Peyer's patch (tissue), 4 donors: ENCODE measurements at regions not wholly inside any gene's neighbourhood (a gene's known extent, or its start where the extent isn't known, plus 50 kb on each side); places are given as distances from the start of the nearest gene placed in this dataset.

Experiments
- DNase-seq, 3 donors: peaks; one replicate each; pipeline ENCODE4 v3.0.0-alpha.2; 2017 to 2019
- H3K27ac ChIP-seq, 4 donors: fragments of 200-600 bp; sonication (generic); one replicate each; pipeline ENCODE4 v1.5.1; 2016 to 2019
- H3K27me3 ChIP-seq, 2 donors: fragments of 200-600 bp; sonication (generic); one replicate each; pipeline ENCODE4 v1.5.1; 2019
- H3K36me3 ChIP-seq, 3 donors: fragments of 200-600 bp; sonication (generic); one replicate each; pipeline ENCODE4 v1.5.1; 2016 to 2019
- H3K4me1 ChIP-seq, 4 donors: fragments of 200-600 bp; sonication (generic); one replicate each; pipeline ENCODE4 v1.5.1; 2016 to 2019
- H3K4me3 ChIP-seq, 4 donors: fragments of 200-600 bp; sonication (generic); 1 replicate in 3 of 4; 2 replicates in 1 of 4; pipeline ENCODE4 v1.5.1; 2016 to 2019; ENCODE audit warnings: mild to moderate bottlenecking in 1 of 4
- H3K9me3 ChIP-seq, 4 donors: fragments of 200-600 bp; sonication (generic); one replicate each; pipeline ENCODE4 v1.5.1; 2016 to 2019; ENCODE audit warnings: mild to moderate bottlenecking in 1 of 4
- POLR2A ChIP-seq, 2 donors: fragments of 450-650 bp; IDR thresholded peaks; one replicate each; pipeline ENCODE4 v1.5.1; 2017; ENCODE audit warnings: antibody characterized with exemption in 2 of 2, mild to moderate bottlenecking in 2 of 2, moderate library complexity in 2 of 2
- small RNA-seq, 2 donors: library from RNA; depleted of rRNA; stranded (forward); fragments of <200 nt; gene quantifications; one replicate each; pipeline ENCODE3, GENCODE V24; 2016
- TF ChIP-seq, protein P1 (sequence below), 6 experiments: fragments of 450-650 bp in 4 of 6; fragments of 200-600 bp in 2 of 6; sonication (generic) in 1 of 6; IDR thresholded peaks; one replicate each; pipeline ENCODE4 v1.5.1; 2017 to 2019; ENCODE audit warnings: antibody characterized with exemption in 6 of 6, mild to moderate bottlenecking in 3 of 6, moderate library complexity in 1 of 6

DNA sequence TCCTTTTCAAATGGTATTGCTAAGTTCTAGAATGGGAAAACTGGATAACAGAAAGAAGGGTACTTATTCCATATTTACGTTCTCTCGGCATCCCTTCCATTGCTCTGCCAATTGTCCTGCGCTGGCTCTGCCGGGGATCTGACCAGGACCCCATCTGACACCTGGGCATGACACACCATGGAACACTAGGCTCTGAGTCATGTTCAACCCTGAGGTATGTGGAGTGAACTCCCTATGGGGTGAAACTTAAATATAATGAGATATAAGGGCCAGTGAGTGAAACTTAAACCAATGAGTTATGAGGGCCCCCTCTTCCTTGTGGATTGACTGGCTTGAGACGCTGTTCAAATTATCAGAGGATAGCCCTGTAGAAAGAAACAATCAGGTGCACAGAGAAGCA, 55.1 kb upstream of the ZEB1 start:
- Histone ChIP-seq H3K36me3 (no peaks in the 10 kb centered on the region), H3K27ac (no peak overlapping the region), H3K27me3 (no peaks in the 10 kb centered on the region), H3K4me1 (no peaks in the 10 kb centered on the region), H3K9me3 (no peaks in the 10 kb centered on the region), H3K4me3 (no peak overlapping the region)
- DNase-seq, result no peak
- no peak for TF ChIP-seq POLR2A (IDR thresholded peaks at IDR 0.05)
- TF ChIP-seq, protein P1, sequence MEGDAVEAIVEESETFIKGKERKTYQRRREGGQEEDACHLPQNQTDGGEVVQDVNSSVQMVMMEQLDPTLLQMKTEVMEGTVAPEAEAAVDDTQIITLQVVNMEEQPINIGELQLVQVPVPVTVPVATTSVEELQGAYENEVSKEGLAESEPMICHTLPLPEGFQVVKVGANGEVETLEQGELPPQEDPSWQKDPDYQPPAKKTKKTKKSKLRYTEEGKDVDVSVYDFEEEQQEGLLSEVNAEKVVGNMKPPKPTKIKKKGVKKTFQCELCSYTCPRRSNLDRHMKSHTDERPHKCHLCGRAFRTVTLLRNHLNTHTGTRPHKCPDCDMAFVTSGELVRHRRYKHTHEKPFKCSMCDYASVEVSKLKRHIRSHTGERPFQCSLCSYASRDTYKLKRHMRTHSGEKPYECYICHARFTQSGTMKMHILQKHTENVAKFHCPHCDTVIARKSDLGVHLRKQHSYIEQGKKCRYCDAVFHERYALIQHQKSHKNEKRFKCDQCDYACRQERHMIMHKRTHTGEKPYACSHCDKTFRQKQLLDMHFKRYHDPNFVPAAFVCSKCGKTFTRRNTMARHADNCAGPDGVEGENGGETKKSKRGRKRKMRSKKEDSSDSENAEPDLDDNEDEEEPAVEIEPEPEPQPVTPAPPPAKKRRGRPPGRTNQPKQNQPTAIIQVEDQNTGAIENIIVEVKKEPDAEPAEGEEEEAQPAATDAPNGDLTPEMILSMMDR (IDR thresholded peaks at IDR 0.05), result no peak

- DNase-seq, result no peak
- Histone ChIP-seq H3K4me1 (no peaks in the 10 kb centered on the region), H3K36me3 (no peaks in the 10 kb centered on the region), H3K4me3 (no peak overlapping the region), H3K27ac (no peak overlapping the region), H3K27me3 (no peaks in the 10 kb centered on the region), H3K9me3 (no peaks in the 10 kb centered on the region)
- no peak for TF ChIP-seq POLR2A (IDR thresholded peaks at IDR 0.05)
- TF ChIP-seq, protein P1 (IDR thresholded peaks at IDR 0.05), result no peak
These were observed 50.3 kb upstream of the ZEB1 start for GRCh38 chr10:31268444-31269303.

Small RNA genes lying in the stretch of these regions (small RNA-seq; reads per million reads assigned to genes)
- gene RNA5SP309, result 0 reads per million in 2 donors
